Activated CD8-positive, alpha-beta memory T cell treated with anti-CD3 and anti-CD28 coated beads for 4 hours (primary cell): ENCODE measurements at regions not wholly inside any gene's neighbourhood (a gene's known extent, or its start where the extent isn't known, plus 50 kb on each side); places are given as distances from the start of the nearest gene placed in this dataset.
"Not testable (repeated sequence)": the region's sequence is repeated elsewhere in the genome, so short reads cannot be mapped to it uniquely, and the experiment has no call there.

Source experiments
- DNase-seq, 2 donors: peaks; one replicate each; pipeline ENCODE4 v3.0.0-alpha.2; 2020; ENCODE audit warnings: low read depth in 2 of 2

DNA sequence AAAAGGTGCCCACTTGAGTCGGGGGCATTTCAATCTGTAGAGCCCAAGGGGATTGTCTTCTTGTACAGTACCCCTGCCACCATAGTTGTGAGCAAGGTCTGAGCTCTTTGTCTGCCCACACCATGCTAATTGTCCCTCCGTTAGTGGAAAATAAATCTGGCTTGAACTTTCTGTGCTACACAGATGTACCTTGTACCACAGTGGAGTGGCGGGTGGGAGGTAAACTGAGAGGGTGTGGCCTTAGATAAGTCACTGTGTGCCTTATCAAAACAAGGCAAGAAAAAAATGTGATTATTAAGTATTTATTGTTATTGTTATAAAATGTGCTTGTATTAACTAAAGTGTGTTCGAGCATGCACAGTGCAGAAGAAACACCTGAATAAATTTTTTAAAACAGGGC lies 242.9 kb upstream of the C2CD4B start:
- no peak for DNase-seq

DNA sequence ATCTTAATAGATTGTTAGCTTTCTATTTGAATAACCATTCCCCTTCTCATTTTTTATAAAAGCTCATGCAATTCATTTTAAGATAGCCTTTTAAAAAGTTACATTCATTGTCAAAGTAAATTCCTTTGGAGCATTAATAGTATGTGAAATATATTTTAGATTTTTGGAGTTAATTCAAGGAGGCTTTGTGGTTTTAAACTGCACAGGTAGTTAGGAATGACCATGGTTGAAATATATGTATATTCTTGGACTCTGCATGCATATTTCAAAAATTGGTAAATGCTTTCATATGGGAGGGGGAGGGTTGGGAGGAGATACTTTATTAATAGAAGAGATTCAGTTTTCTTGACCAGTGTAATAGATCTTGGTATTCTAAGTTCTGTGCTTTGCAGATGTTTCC lies 244.4 kb upstream of the C2CD4B start:
- no peak for DNase-seq

DNA sequence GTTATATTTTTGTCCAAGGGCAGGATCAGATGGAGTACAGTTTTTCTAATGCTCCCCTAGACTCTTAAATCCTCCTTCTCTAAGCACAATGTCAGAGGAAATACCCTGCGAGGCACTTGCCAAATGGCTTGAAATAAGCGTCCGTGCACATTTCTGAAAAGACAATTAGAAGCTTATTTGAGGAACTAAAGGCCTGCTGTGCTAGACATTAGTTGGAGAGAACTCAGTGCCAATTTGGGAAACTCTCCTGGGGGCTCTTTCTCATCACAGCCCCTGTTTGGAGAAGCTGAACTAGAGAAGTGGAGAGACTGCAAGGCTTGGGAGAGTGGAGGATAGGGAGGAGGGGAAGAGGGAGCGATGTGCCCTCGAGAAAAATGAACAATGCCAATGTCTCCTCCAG lies 247.6 kb upstream of the C2CD4B start:
- DNase-seq, result no peak

DNA sequence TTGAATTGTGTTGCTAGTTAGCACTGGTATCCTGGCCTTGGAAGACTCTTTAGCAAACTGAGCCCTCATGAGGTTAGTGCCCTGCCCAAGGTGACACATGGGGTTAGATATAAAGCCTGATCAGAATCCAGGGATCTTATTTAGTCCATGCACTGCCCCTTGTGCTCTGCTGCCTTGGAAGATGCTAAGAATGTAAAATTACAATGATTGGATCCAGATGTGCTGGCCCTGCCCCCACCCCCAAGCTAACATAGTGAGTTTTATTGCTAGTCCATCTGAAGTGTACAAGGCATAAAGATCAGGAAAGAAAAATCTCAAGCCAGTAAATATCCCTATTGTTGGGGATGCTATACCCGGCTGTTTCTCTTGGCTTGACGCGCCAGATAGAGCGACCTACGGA lies 248.1 kb upstream of the C2CD4B start:
- DNase-seq, result no peak

DNA sequence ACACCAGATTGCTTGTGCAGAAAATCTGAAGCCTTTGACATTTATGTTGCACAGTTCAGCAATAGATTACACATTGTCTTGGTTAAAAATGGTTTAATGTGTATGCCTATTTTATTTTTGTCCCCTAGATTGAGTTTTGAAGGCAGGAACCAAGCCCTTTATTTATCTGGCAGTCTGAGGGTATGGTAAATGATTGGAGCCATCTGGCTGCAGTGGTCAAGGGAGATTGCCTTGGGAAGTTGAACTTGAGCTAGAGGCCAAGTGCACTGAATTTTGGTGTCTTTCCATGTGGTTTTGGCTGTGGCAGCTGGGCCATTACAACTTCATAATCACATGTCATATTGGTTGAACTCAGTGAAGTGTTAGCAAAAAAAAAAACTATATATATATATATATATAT lies 248.7 kb upstream of the C2CD4B start:
- DNase-seq, result no peak

DNA sequence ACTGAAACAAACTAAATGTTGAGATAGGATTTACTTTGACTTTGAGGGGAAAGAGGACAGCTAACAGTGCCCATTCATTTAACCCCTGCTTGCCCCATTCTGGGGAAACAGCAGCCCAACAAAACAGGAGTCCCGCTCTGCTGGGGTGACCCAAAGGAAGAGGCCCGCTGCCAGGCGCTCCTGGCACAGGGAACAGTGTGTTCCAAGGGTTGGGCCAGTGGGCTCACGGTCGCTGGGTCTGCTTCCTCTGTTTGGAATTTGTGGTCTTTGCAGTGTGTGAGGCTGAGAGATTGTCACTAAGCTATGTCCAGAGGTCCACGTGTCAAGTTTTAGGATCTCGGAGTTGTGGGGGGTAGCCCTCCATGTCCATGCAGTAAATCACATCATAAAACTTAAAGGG lies 250.4 kb upstream of the C2CD4B start:
- DNase-seq, result no peak

DNA sequence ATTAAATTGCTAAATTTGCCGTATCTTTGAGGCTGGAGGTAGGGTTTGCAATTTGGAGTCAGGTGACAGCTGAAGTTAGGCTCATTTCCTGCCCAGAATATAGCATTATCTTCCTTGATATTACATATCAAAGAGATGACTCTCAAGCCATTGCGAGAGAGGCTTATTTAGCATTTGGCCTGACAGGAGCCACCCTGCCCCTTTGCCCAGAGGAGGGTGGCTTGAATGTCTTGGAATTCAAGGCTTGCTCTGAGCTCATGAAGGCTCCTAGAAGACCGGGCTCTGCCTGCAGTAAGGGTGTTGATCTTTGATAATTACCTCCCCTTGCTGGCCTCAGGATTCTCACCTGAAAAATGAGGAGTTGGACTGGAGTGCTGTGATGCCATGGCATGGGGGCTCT lies 251.4 kb upstream of the C2CD4B start:
- no peak for DNase-seq

DNA sequence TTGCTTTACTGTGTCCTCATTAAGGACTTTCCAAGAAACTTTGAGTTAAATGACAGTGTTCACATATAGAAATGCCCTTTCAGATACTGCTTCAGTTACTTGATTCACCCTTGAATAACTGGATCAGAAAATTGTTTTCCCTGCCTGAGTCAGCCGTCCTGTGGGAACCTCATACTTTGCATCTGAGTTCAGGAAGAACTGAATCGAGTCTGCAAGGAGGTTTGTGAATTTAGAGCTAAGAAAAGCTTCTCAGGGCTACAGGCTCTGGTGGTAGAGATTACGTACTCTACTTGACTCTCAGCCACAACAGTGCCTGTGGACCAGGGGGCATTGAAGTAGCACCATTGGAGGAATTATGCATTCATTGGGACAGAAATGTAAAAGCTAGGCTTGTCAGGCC lies 252.4 kb upstream of the C2CD4B start:
- DNase-seq, result no peak

DNA sequence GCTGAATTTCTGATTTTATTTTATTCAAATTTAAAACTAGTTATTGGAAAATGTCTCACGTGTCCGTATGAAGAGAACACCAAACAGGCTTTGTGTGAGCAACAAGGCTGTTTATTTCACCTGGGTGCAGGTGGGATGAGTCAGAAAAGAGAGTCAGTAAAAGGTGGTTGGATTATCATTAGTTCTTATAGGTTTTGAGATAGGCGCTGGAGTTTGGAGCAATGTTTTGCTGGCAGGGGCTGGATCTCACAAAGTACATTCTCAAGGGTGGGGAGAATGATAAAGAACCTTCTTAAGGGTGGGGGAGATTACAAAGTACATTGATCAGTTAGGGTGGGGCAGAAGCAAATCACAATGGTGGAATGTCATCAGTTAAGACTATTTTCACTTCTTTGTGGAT lies 253.4 kb upstream of the C2CD4B start:
- DNase-seq, result not testable (repeated sequence)

DNA sequence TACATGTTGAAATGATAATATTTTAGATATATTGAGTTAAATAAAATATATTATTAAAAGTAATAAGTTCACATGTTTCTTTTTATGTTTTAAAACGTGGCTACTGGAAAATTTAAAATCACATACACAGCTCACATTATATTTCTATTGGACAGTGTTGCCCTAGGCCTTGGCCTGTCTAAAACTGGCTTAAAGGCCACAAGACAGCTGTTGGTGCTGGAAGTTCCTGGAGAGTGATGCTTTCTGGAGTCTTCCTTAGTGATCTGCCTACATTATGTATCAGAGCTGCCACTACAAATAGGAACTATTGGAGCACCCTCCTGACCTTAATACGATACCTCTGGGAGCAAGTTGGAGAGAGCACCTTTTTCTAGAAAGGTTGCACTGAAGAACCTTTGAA lies 254.1 kb upstream of the C2CD4B start:
- DNase-seq, result no peak

DNA sequence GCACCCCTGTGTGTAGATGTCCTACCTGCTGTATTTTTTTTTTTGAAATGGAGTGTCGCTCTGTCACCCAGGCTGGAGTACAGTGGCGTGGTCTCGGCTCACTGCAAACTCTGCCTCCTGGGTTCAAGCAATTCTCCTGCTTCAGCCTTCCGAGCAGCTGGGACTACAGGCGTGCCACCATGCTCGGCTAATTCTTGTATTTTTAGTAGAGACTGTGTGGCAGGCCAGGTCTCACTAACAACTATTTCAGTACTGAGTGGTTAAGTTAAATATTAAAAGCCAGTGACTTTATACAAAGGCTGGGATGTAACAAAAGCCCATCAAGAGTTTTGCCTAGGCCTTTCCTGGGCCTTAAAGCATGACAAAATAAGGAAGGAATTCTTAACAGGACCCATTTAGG lies 255.3 kb upstream of the C2CD4B start:
- not testable (repeated sequence) for DNase-seq

DNA sequence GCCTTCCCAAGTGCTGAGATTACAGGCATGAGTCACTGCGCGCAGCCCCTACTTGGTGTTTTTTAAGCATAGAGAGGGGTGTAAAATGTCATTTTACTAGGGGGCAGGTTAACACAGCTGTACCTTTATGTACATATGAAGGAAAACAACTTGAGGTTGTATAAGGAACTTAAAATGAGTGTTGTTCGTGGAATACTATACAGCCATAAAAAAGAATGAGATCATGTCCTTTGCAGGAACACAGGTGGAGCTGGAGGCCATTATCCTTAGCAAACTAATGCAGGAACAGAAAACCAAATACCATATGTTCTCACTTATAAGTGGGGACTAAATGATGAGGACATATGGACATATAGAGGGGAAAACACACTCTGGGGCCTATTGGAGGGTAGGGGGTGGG lies 256.2 kb upstream of the C2CD4B start:
- no peak for DNase-seq

DNA sequence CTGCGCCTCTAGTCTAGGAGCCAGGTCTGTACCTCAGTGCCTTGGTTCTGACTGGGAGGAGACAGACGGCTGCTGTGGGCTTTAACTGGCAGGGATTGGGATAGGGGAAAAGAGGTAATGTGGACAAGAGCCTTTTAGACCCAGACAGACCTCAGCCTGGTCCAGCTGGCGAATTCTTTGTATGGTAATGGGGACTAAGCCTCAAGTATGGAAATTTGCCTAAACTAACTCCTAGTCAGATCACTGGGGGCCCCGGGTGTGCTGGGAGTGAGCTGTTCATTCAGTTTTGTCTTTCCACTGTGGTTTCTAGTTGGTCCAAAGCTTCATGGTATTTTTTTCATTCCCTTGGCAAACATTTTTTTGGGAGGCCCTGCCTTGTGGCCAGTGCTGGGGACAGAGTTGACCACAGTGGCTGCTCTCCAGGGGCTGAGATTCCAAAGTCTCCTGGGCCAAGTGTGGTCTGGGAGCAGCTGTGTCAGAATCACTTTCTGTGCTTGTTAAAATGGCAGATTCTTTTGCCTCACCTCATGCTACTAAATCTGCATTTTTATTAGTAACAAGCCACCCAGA lies 261.4 kb upstream of the C2CD4B start:
- no peak for DNase-seq

DNA sequence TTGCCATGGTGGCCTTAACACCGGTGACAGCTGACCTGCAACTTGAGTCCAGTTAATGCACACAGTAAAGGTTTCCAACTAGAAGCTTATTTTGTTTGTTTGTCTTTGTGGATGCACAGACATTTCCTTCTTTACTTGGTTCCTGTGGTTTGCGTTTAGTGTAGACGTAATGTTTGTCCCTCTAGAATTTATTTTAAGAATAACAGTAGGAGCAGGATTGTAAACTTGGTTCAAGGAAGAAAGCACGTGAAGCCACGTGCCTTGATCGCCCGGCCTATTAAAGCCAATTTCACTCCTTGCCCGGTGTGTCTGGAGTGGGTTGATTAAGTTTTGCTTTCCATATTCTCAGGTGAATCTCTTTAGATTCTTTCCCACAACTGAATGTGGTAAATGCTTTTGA lies 263.2 kb upstream of the C2CD4B start:
- no peak for DNase-seq

DNA sequence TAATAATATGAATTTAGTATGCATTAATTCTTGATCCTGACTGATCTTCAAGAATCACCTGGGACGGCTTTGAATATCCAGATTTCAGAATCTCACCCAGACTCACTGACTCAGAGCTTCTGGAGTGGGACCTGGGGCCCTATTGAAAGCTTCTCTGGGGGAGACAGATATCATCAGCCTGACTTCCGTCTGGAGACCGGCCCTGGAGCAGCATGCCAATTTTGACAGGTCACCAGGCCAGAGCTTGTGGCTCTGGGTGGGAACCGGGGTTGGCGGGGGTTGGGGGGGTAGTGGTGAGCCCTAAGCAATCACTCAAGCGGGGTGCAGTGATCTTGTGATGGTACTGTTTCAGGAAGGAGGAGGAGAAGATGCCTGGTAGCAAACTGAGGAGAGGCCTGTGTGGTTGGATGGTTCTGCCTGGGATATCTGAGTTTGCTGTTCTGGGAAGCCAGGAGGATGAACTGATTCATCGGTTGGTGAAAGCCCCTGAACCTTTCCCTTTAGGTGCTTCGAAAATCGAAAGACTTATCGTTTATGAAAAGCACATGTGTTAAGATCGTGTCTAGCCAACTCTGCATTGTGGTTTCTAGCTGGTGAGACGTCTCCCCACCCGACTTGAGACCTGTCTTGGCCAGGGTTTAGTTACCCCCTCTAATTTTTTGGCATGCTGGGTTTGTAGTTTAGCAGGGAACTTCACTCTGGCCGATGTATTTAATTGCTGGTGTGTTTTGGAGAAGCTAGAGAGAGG lies 263.9 kb upstream of the C2CD4B start:
- no peak for DNase-seq

DNA sequence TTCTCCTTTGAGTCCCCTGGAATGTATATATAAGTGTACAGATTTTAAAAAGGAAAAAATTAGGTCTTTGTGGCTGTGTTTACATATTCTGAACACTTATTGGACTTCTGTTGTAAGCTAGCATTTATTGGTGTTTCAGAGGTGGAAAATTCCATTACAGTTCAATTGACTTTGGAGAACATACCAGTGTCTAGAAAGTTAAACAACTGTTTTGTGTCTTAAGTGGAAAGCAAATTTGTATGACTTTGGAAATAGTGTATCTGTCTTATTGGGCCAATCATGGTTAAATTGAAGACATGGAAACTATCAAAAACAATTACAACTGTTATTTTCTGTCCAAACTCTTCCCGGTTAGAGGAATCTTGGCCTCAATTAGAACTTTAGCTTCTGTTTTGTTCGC lies 265.0 kb upstream of the C2CD4B start:
- no peak for DNase-seq

DNA sequence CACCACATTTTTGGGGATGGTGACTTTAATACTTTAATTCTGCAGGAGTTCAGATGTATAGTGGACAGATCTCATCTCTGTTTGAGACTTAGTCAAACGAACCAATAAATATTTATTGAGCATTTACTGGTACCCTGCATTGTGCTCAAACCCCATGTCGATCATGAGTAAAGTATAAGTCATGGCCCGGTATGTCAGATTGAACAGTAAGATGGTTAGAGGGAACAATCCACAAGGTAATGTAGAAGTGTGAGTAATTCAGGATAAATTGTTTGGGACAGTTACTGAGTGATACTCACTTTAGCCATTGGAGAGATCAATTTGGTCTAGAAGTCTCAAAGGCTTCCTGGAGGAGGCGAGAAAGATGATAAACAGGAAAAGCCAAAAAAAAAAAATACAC lies 265.5 kb upstream of the C2CD4B start:
- no peak for DNase-seq

DNA sequence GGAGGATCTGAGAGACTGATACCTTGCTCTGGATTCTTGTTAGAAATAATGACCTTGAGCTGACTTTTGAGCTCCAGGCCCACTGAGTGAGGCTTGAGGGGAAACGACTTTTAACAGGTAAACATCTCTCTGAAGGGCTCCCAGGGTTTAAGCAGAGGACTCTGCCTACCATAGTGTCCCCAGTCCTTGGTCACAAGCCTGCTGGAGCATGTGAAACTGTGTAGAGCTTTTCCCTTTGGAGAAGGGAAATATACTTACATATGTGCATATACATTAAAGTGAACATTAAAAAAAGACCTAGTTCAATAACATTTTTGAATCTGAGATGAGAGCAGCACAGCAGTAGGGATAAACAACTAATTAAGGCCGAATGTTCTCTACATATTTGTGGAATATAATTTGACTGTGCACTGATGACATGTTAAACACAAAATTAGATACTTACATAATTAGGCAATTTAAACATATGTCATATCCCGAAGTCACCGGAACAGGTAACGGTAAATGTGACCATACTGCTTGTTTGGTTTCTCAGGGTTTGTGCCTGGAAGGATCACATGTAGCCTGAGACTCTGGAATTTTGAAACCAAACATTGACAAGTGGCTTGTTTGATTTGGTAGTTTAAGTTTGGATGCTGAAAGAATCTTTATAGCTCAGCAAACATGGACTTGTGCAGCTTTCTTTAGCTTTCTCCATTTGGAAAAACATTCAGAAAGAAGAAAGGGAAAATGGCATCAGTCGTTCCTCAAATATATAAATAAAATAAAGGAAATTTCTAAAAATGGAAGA lies 266.1 kb upstream of the C2CD4B start:
- DNase-seq, result no peak

DNA sequence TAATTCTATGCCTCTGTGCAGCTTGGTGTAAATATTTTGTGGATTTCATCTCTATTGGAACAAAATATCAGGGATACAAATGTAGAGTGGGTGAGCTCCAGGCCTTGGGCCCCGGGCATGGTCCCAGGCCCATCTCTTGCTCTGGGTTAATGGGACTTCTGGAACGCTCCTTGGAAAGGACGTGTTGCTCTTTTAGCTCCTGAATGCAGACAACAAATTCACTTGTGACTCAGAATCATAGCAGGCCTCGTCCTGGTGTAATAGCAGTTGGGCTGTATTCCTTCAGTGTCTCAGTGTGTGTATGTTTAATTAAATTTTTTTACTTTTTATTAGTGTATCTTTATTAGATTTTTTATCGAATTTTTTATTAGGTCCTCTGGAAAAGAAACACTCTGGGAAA lies 266.7 kb upstream of the C2CD4B start:
- DNase-seq, result no peak

DNA sequence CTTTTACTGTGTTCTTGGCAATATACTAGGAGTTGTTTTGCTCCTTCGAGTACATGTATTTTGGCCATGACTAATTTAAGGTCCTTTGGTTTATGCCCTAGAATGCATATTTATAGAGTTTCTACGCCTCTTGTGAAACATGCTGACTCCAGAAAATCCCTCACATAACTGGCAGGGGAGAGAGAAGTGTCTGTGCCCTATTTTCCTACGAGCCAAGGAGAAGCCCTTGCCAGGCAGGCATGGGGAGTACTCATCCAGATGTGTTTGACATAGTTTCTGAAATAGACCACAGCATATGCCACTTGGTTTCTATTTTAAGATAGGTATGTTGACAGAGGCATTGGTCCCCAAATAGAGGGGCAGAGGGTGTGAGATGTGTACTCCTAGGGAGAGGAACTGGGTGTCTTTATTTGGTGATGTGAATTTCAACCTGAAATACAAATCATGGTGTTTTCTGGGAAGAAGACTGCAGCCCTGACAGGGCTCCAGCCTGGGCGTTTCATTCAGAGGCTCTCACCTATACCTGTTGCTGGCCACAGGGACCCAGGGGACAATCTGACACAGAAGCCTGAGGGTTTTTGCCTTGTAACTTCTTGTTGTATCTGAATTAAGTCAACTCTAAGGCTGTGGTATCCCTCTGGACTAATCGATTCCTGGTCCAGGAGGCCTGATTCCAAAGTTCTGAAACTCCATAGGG lies 267.8 kb upstream of the C2CD4B start:
- no peak for DNase-seq

DNA sequence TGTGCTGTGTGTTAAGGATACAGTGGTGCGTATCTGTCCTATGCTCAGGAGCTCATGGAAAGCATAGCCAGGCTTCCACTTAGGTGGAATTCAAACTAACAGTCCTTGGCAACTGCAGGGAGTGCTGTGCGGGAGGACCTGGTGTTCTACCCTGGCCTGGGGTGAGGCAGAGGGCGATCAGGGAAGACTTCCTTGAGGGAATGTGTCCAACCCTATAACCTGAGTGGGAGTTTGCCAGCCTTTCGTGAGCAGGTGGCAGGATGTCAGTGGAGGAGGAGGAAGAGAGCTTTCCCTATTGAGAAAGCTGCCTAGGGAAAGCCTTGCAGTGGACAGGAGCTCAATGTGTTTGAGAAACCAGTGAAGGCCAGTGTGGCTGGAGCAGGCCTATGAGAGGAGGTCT lies 271.1 kb upstream of the C2CD4B start:
- DNase-seq, result no peak

DNA sequence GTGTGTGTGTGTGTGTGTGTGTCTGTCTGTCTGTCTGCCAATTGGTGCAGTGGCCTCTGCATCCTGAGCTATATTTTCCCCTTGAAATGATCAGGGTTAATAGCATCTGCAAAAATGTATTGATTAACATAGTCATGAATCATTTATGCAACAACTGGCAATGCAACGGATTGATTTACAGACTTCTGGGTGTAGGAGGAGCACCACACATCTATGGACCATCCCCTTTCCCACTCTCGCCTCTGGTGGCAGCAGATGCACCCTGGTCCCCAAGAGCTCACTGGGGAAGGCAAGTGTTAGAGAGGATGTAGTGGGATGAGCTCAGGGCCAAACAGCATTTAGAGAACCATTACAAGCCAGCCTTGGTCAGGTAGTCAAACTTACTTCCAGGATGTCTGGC lies 272.7 kb upstream of the C2CD4B start:
- DNase-seq, result no peak
